GM12878 (cell line): ENCODE measurements at regions not wholly inside any gene's neighbourhood (a gene's known extent, or its start where the extent isn't known, plus 50 kb on each side); places are given as distances from the start of the nearest gene placed in this dataset.

Experiments
- BRCA1 ChIP-seq: IDR thresholded peaks from 2 replicates; pipeline ENCODE4 v1.6.1; 2011; ENCODE audit warnings: low read depth, low read length, improper control_type of control experiment
- CEBPB ChIP-seq, 2 experiments: fragments of 150-350 bp in 1 of 2; IDR thresholded peaks; 2 replicates each; pipeline ENCODE4 v1.6.1; 2012 to 2014; ENCODE audit warnings: low read depth in 2 of 2, low read length in 2 of 2, borderline replicate concordance in 1 of 2, inconsistent platforms in 1 of 2
- POLR2A ChIP-seq: IDR thresholded peaks from 2 replicates; pipeline ENCODE4 v1.6.1; 2011; ENCODE audit warnings: low read depth, mild to moderate bottlenecking, low read length
- POLR2AphosphoS5 ChIP-seq: IDR thresholded peaks from 2 replicates; pipeline ENCODE4 v1.6.1; 2011; ENCODE audit warnings: mild to moderate bottlenecking, low read length, inconsistent platforms
- ZNF24 ChIP-seq: fragments of 450-650 bp; IDR thresholded peaks from 2 replicates; pipeline ENCODE4 v1.6.1; 2017; ENCODE audit warnings: antibody characterized with exemption, mild to moderate bottlenecking
- TF ChIP-seq, protein P1 (sequence below): IDR thresholded peaks from 2 replicates; pipeline ENCODE4 v1.6.1; 2011; ENCODE audit warnings: borderline replicate concordance, low read depth, mild to moderate bottlenecking, moderate library complexity, mixed read lengths, low read length; ENCODE audit not compliant: insufficient read depth; ENCODE audit errors: extremely low read length
- TF ChIP-seq, protein P2 (sequence below), 3 experiments: IDR thresholded peaks in 2 of 3; conservative IDR thresholded peaks in 1 of 3; 2 replicates each; pipeline ENCODE4 v1.5.1; 2011; ENCODE audit warnings: low read depth in 3 of 3, low read length in 3 of 3, mild to moderate bottlenecking in 3 of 3, control low read depth in 2 of 3, moderate library complexity in 2 of 3, inconsistent platforms in 1 of 3, mixed read lengths in 1 of 3; ENCODE audit not compliant: control insufficient read depth in 2 of 3, insufficient read depth in 1 of 3; ENCODE audit errors: extremely low read depth in 1 of 3

DNA sequence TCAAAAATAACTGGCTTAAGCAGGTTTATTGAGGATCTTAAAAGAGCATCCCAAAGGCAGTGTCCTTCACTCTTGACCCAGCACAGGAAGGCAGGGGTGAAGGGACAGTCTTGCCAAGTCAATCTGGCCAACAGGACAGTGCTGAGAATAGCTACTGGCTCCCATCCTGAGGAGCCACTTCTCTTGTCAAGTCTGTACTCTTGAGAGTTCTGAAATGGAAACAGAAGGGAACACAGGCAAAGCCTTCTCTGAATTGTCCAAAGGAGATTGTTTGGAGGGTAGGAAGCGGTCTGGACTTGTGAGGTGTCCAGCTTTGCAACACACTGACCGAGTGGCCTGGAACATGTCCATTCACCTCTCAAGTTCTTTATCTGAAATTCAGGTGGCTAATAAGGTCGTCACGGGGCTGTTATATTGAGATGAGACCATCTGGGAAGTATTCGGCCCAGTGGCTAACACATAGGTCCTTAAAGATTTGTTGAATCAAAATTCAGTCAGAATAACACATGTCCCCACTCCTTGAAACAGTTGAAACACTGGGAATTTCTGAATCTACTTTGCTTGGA, 99.5 kb upstream of the FHL2 start:
- TF ChIP-seq ZNF24 (no peak), POLR2A (no peak), BRCA1 (no peak), POLR2AphosphoS5 (no peak), CEBPB (IDR thresholded peaks at IDR 0.05; ENCODE audit: borderline replicate concordance in 1 of 2, low read depth in 2 of 2, low read length in 2 of 2) (no peak)
- TF ChIP-seq, protein P1, sequence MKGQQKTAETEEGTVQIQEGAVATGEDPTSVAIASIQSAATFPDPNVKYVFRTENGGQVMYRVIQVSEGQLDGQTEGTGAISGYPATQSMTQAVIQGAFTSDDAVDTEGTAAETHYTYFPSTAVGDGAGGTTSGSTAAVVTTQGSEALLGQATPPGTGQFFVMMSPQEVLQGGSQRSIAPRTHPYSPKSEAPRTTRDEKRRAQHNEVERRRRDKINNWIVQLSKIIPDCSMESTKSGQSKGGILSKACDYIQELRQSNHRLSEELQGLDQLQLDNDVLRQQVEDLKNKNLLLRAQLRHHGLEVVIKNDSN, result no peak
- TF ChIP-seq, protein P2, sequence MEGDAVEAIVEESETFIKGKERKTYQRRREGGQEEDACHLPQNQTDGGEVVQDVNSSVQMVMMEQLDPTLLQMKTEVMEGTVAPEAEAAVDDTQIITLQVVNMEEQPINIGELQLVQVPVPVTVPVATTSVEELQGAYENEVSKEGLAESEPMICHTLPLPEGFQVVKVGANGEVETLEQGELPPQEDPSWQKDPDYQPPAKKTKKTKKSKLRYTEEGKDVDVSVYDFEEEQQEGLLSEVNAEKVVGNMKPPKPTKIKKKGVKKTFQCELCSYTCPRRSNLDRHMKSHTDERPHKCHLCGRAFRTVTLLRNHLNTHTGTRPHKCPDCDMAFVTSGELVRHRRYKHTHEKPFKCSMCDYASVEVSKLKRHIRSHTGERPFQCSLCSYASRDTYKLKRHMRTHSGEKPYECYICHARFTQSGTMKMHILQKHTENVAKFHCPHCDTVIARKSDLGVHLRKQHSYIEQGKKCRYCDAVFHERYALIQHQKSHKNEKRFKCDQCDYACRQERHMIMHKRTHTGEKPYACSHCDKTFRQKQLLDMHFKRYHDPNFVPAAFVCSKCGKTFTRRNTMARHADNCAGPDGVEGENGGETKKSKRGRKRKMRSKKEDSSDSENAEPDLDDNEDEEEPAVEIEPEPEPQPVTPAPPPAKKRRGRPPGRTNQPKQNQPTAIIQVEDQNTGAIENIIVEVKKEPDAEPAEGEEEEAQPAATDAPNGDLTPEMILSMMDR (IDR thresholded peaks at IDR 0.05 in 2 of 3, conservative IDR thresholded peaks at IDR 0.05 in 1 of 3; ENCODE audit: control insufficient read depth in 2 of 3, extremely low read depth in 1 of 3, insufficient read depth in 1 of 3, low read depth in 3 of 3, low read length in 3 of 3), result no peak
